ENCODE measurements at regions not wholly inside any gene's neighbourhood (a gene's known extent, or its start where the extent isn't known, plus 50 kb on each side); places are given as distances from the start of the nearest gene placed in this dataset.
"Not testable (repeated sequence)": the region's sequence is repeated elsewhere in the genome, so short reads cannot be mapped to it uniquely, and the experiment has no call there.

- H3K9me3 Mint-ChIP-seq: peaks cover 5% of the 10 kb centered on the region
- DNase-seq: no peak
- H3K27me3 Mint-ChIP-seq (ENCODE audit: insufficient read depth): no peaks in the 10 kb centered on the region; the same call in 1 of the 2 replicates
- H3K4me1 Mint-ChIP-seq (ENCODE audit: low read depth): no peaks in the 10 kb centered on the region
- H3K4me3 Mint-ChIP-seq: no peak overlapping the region
- H3K36me3 Mint-ChIP-seq (ENCODE audit: low read depth): no peaks in the 10 kb centered on the region
- H3K27ac Mint-ChIP-seq: no peak overlapping the region
- TF ChIP-seq CTCF (IDR thresholded peaks at IDR 0.05): no peak
Observed at GRCh38 chr6:48541649-48542048, 430.7 kb upstream of the PTCHD4 start.

- Mint-ChIP-seq H3K36me3 (ENCODE audit: low read depth) (no peaks in the 10 kb centered on the region), H3K27me3 (ENCODE audit: insufficient read depth) (peaks cover 9% of the 10 kb centered on the region), H3K9me3 (no peaks in the 10 kb centered on the region), H3K27ac (no peak overlapping the region), H3K4me1 (ENCODE audit: low read depth) (no peaks in the 10 kb centered on the region), H3K4me3 (no peak overlapping the region)
- DNase-seq: no peak
- TF ChIP-seq CTCF (IDR thresholded peaks at IDR 0.05): no peak
Observed at GRCh38 chr6:48535582-48536009, 424.6 kb upstream of the PTCHD4 start.

- H3K9me3 Mint-ChIP-seq, H3K4me3 Mint-ChIP-seq: not testable (repeated sequence)
Observed at GRCh38 chr6:48530978-48531377, 420.0 kb upstream of the PTCHD4 start.

GRCh38 chr6:48525849-48526248, 414.9 kb upstream of the PTCHD4 start:
- Mint-ChIP-seq H3K9me3 (no peaks in the 10 kb centered on the region), H3K4me1 (ENCODE audit: low read depth) (no peaks in the 10 kb centered on the region), H3K27me3 (ENCODE audit: insufficient read depth) (peaks cover 6% of the 10 kb centered on the region), H3K27ac (no peak overlapping the region), H3K36me3 (ENCODE audit: low read depth) (no peaks in the 10 kb centered on the region), H3K4me3 (no peak overlapping the region)
- no peak for TF ChIP-seq CTCF (IDR thresholded peaks at IDR 0.05)
- DNase-seq: no peak

More at GRCh38 chr6:48530978-48531377, 420.0 kb upstream of the PTCHD4 start:
- not testable (repeated sequence) for DNase-seq; H3K27ac Mint-ChIP-seq; H3K36me3 Mint-ChIP-seq (ENCODE audit: low read depth); H3K27me3 Mint-ChIP-seq (ENCODE audit: insufficient read depth); H3K4me1 Mint-ChIP-seq (ENCODE audit: low read depth)

- no peaks in the 10 kb centered on the region for H3K36me3 Mint-ChIP-seq (ENCODE audit: low read depth)
- H3K27me3 Mint-ChIP-seq (ENCODE audit: insufficient read depth): peaks cover 6% of the 10 kb centered on the region
- no peak overlapping the region for H3K4me3 Mint-ChIP-seq
- no peaks in the 10 kb centered on the region for H3K4me1 Mint-ChIP-seq (ENCODE audit: low read depth)
- H3K9me3 Mint-ChIP-seq: no peaks in the 10 kb centered on the region
- DNase-seq: no peak
- no peak for TF ChIP-seq CTCF (IDR thresholded peaks at IDR 0.05)
- H3K27ac Mint-ChIP-seq: no peak overlapping the region
Observed at GRCh38 chr6:48520951-48521350, 410.0 kb upstream of the PTCHD4 start.

- DNase-seq: no peak
- no peaks in the 10 kb centered on the region; the same call in 1 of the 2 replicates for H3K27me3 Mint-ChIP-seq (ENCODE audit: insufficient read depth)
- no peak for TF ChIP-seq CTCF (IDR thresholded peaks at IDR 0.05)
- no peak overlapping the region for H3K27ac Mint-ChIP-seq
- H3K36me3 Mint-ChIP-seq (ENCODE audit: low read depth): no peaks in the 10 kb centered on the region
- H3K4me3 Mint-ChIP-seq: no peak overlapping the region
- no peaks in the 10 kb centered on the region for H3K9me3 Mint-ChIP-seq
- H3K4me1 Mint-ChIP-seq (ENCODE audit: low read depth): no peaks in the 10 kb centered on the region
Observed at GRCh38 chr6:48512390-48512789, 401.4 kb upstream of the PTCHD4 start.
